Neural cell (in vitro differentiated cells): ENCODE measurements at regions not wholly inside any gene's neighbourhood (a gene's known extent, or its start where the extent isn't known, plus 50 kb on each side); places are given as distances from the start of the nearest gene placed in this dataset.

Experiments used
- CTCF ChIP-seq: fragments of 450-650 bp; IDR thresholded peaks from 2 replicates; pipeline ENCODE4 v1.5.1; 2014; ENCODE audit warnings: antibody characterized with exemption, mild to moderate bottlenecking, moderate library complexity; ENCODE audit not compliant: poor library complexity, severe bottlenecking
- EP300 ChIP-seq: fragments of 450-650 bp; conservative IDR thresholded peaks from 2 replicates; pipeline ENCODE4 v1.6.1; 2014; ENCODE audit warnings: antibody characterized with exemption, mild to moderate bottlenecking, moderate library complexity; ENCODE audit not compliant: poor library complexity, severe bottlenecking
- EZH2 ChIP-seq: fragments of 200-600, 300-800 bp; shearing (Covaris generic), sonication (generic); IDR thresholded peaks from 2 replicates; pipeline ENCODE4 v1.6.1; 2014; ENCODE audit warnings: antibody characterized with exemption, low read length, borderline replicate concordance, mild to moderate bottlenecking; ENCODE audit not compliant: insufficient read depth, poor library complexity, severe bottlenecking
- POLR2AphosphoS5 ChIP-seq: IDR thresholded peaks from 2 replicates; pipeline ENCODE4 v1.6.1; 2012
- SMC3 ChIP-seq: fragments of 450-650 bp; conservative IDR thresholded peaks from 2 replicates; pipeline ENCODE4 v1.6.1; 2014; ENCODE audit warnings: antibody characterized with exemption, mild to moderate bottlenecking, moderate library complexity; ENCODE audit not compliant: poor library complexity

- TF ChIP-seq CTCF (no peak), EZH2 (no peak), SMC3 (no peak), POLR2AphosphoS5 (no peak), EP300 (no peak)
Observed at GRCh38 chr7:12855036-12855435, 167.6 kb downstream of the ARL4A start.
